VCaP (cell line): ENCODE measurements at regions not wholly inside any gene's neighbourhood (a gene's known extent, or its start where the extent isn't known, plus 50 kb on each side); places are given as distances from the start of the nearest gene placed in this dataset.

Experiments used
- H3K27ac ChIP-seq: fragments of 450-650 bp; 2 replicates; pipeline ENCODE4 v1.5.1; 2017
- CTCF ChIP-seq: fragments of 450-650 bp; conservative IDR thresholded peaks from 2 replicates; pipeline ENCODE4 v1.5.1; 2017; ENCODE audit warnings: mild to moderate bottlenecking, moderate library complexity

- no peak for TF ChIP-seq CTCF
- no peak overlapping the region for H3K27ac ChIP-seq
These were observed 91.4 kb upstream of the NCK2 start for GRCh38 chr2:105653302-105653701.

- H3K27ac ChIP-seq, result no peak overlapping the region
- no peak for TF ChIP-seq CTCF
These were observed 92.5 kb upstream of the NCK2 start for GRCh38 chr2:105652014-105652796.

- H3K27ac ChIP-seq, result no peak overlapping the region
- TF ChIP-seq CTCF, result no peak
These were observed 95.2 kb upstream of the NCK2 start for GRCh38 chr2:105649534-105649933.

- no peak for TF ChIP-seq CTCF
- H3K27ac ChIP-seq, result no peak overlapping the region
These were observed 97.0 kb upstream of the NCK2 start for GRCh38 chr2:105647731-105648130.

- no peak for TF ChIP-seq CTCF
- peak overlapping the region; percentile 59 for H3K27ac ChIP-seq
These were observed 98.0 kb upstream of the NCK2 start for GRCh38 chr2:105646774-105647076.

GRCh38 chr2:105645938-105646773 is 98.6 kb upstream of the NCK2 start:
- H3K27ac ChIP-seq, result peak overlapping the region; percentile 59
- no peak for TF ChIP-seq CTCF

- peak overlapping the region; percentile 59 for H3K27ac ChIP-seq
- TF ChIP-seq CTCF, result no peak
These were observed 99.4 kb upstream of the NCK2 start for GRCh38 chr2:105645031-105645937.
